ENCODE measurements at regions not wholly inside any gene's neighbourhood (a gene's known extent, or its start where the extent isn't known, plus 50 kb on each side); places are given as distances from the start of the nearest gene placed in this dataset.

- TF ChIP-seq ZNF274 (IDR thresholded peaks at IDR 0.05; ENCODE audit: low read depth, low read length) (no peak), SUZ12 (IDR thresholded peaks at IDR 0.05; ENCODE audit: extremely low read depth, insufficient read depth, insufficient read length) (no peak)
Observed at GRCh38 chr2:16036951-16037350, 96.6 kb downstream of the MYCN start.
